ENCODE measurements at regions not wholly inside any gene's neighbourhood (a gene's known extent, or its start where the extent isn't known, plus 50 kb on each side); places are given as distances from the start of the nearest gene placed in this dataset.
"Not testable (repeated sequence)": the region's sequence is repeated elsewhere in the genome, so short reads cannot be mapped to it uniquely, and the experiment has no call there.

DNA sequence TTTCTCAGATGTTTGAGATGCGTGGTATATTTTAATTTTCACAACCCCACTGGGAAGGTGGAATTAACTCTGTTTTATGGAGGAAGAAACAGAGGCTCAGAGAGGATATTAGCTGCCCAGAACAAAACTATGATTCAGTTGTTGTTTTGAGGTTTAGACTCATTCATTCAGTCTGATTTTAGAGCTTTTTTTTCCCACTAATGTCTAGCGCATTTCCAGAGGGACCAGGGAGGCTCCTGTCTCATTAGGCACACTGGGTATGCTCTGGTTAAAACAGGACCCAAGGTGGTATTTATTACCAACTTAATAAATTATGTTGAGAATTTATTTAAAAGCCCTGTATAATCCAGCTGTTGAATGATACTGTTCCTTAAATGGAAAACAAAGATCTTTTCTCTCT is 272.0 kb upstream of the RGMA start:
- DNase-seq (ENCODE audit: low read depth) = no peak

DNA sequence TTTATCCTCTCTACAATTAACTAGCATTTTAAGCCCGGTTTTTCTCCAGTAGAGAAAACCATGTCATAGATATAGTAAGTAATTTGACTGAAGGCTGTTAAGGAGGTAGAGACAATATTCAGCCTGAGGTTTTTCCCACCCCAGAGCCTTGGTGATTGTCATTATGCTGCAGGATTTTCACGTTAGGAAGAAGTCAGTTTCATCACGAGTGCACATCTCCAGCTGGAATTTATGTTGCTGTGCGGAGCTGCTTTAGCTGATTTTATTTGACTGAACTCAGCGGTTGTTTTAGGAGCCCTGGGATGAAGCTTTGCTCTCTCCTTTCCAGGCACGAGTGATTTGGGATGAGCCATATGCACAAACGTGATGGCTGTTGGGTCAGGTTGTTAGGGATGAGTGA is 271.3 kb upstream of the RGMA start:
- no peak for DNase-seq (ENCODE audit: low read depth)

DNA sequence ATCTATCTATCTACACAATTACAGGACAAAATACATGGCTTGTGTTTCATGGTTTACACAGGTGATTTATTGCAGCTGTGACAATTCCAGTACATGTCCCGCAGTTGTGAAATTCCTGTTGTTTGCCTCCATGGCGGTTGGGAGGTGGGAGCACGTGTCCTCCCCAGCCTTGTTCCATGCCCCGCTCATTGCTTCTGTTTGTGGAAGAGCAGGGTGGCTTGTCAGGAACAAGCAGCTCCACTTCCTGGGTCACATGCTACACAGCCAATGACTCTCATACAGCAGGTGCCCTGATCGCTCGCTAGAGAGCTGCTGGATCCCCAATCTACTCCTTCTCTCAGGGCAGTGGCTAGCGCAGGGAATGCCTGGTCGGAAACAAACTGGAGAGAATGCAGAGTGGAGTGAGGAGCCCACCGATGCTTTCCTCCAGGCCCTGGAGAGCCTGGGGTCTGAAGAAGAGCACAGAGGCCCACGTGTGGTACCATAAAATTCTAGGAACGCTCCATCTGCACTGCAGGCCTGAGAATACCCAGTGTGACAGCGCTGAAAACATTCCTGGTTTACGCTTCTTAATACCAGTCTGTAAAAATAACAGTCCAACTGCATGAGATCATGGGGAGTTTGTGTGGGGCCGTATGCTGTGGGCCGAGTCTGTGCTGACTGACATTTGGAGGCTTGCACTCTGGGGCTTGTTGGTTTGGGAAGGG is 270.6 kb upstream of the RGMA start:
- DNase-seq (ENCODE audit: low read depth) = no peak

DNA sequence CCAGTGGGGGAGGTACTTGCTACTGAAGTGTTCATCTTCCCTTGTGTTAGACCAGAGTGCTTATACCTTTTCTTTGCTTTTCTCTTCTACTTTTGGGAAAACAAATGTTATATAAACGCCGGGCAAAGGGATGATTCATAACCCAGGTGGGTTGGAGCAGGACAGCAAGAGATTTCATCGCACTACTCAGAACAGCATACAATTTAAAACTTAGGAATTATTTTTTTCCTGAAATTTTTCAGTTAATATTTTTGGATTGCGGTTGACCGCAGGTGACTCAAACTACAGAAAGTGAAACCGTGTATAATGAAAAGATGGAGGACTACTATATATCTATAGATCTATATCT is 270.0 kb upstream of the RGMA start:
- DNase-seq (ENCODE audit: low read depth) = no peak

DNA sequence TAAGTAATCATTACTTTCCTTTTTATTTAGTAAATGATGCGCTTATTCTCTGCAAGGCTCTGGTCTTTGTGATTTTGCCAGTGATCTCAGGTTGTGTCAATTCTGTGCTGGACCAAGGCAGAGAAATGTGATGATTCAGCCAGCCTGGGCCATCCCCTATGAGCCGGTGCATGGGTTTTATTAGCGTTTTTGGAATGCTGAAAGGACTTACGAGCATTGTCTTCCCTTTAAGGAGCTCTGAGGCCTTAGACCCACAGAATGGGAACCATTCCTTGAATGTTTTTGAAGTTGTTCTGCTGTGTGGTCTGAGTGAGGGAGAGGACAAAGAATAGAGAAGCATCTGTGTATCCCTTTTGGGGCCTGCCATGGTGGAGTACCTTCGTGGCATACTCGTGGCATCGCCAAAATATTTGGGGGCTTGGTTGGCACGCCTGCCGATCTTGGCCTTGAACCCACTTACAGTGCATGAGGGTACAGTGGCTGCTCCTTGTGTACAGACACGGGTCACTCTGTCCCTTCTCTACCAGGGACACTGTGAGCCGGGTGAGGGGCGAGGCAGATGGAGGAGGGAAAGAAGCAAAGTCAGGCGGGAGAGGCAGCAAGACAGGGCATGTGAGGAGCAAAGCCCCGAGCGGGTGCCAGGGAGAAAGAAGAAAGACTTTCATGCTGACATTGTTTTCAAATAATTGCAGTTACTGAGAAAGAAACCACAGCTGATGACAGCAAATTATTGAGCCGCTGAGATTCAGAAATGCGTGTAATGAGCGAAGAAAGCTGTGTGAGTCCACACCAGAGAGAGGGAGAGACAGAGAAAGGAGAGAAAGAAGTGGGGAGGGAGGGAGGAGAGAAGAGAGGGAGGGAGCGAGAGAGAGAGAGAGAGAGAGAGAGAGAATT is 269.4 kb upstream of the RGMA start:
- no peak for DNase-seq (ENCODE audit: low read depth)

DNA sequence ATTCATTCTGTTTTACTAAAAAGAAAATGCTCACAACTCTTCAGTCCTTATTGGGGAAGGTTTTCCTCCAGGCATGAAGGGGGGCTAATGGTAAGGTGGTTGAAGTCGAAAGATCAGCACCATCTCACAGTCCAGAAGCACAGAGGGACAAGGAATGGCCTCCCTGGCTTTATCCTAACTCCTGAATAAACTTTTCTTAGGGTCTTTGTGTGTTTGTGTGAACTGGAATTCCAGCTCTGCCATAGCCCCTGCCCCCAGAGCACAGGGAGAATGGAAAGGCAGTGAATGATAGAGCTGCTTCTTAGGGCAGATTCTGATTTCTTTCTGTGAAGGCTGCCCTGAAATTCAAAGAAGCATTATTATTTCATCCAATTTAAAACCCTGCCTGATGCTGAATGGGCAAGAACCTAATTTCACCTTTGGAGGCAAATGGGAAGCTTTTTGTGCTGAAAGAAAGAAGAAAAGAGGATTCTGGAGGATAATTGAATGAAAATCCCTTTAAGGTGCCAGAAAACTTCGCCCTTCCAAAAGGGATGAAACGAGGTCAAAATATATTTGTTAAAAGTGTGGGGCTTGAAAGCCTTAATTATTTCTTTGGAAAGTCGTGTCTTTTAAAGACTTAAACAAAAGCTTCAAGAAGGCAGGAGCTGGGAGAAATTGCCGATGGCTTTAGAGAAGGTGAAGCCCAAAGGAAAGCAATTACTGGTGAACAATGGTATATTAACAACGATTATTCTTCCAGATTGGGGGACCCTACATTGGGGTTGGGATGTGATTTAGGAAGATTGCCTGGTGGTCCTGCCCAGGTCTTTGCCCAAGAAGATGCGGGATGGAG is 259.9 kb upstream of the RGMA start:
- DNase-seq (ENCODE audit: low read depth) = no peak

DNA sequence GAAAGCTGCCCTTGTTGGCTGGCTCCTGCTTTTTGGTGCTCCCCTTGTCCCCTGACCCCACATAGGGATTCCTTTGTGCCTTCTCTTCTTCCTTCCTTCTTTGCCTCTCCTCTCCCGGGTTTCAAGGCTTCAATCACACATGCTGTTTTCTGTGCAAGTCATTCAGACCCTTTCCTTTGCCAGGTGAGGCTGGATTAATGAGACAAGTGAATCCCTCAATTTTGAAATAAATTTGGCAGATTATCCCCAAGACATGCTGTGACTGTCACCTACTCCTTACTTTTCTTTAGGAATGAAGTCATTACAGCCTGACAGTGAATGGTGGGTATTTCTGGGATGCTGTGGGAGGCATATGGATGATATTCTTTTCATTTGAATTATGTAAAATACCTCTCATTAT is 259.0 kb upstream of the RGMA start:
- DNase-seq (ENCODE audit: low read depth) = no peak

DNA sequence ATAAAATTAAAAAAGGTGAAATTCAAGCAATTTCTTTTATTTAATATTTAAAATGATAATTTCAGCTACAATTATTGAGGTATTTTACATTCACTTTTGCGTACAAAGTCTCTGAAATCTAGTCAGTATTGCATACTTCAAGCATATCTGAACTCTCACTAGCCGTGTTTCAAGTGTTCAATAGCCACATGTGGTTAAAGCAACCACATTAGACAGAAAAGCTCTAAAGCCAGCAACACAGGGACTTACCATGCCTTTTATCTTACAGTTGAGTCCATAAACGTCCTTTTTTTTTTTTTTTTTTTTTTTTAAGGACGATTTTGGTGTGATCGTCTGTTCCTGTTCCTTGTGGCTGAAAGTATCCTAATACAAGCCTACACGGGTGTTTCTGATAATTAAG is 257.0 kb upstream of the RGMA start:
- DNase-seq (ENCODE audit: low read depth) = no peak

DNA sequence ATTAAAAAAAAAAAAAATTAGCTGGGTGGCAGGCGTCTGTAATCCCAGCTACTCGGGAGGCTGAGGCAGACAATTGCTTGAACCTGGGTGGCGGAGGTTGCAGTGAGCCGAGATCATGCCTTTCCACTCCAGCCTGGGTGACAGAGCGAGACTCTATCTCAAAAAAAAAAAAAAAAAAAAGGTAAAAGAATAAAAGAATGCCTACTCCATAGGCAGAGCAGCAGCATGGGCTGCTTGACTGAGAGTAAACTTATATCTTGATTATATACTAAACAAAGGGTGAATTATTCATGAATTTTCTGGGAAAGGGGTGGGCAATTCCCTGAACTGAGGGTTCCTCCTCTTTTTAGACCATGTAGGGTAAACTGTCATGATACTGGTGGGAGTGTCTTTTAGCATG is 254.4 kb upstream of the RGMA start:
- DNase-seq (ENCODE audit: low read depth) = not testable (repeated sequence)

DNA sequence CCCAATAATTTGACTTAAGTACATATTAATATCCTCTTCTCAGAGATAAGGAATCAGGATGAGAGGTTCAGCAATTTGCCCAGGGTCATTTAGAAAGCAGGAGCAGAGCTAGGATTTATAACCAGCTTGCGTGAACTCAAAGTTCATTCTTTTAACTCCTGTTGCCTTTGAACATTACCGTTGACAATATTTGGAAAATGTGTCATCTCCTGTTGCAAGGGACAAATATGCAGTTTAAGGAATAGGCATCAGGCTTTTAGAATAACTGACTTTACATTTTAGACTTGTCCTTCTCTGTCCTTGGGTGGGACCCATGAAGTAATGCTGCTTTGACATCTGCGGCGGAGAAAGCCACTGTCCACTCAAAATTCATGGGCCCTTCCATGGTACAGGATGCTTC is 252.2 kb upstream of the RGMA start:
- DNase-seq (ENCODE audit: low read depth) = no peak

DNA sequence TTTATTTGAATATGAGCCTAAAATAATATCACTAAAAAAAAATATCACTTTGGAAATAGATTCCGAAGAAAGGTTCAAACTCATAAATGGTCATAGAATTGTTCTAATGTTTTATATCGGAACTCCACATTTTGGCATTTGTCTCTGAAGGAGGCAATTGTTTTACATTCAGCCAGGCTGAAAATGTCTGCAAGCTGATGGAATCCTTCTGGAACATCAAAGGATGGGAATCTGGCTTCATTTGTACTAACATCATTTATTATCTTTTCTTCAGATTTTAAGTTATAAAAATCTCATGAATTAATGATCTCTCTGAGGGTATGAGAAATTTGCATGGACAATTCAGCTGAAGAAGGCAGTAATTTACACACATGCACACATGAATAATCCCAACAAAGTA is 251.4 kb upstream of the RGMA start:
- DNase-seq (ENCODE audit: low read depth) = no peak

DNA sequence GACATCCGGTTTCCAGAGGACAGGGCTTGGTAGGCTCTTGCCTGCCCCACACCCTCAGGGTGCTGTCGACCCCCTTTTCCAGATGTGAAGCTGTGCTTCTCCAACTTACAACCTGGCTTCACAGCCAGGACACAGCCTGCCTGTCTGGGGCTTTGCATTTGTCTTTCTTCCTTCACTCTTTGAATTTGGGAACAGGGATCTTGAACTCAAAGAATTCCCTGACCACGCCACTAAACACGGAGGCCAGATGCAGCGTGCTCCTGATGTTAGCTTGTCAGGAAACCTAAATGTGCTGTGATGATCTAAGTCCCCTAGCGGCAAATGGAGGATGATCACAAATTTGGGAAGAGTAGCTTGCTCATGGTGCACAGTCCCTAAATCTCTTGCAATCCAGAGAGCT is 244.8 kb upstream of the RGMA start:
- DNase-seq (ENCODE audit: low read depth) = no peak

DNA sequence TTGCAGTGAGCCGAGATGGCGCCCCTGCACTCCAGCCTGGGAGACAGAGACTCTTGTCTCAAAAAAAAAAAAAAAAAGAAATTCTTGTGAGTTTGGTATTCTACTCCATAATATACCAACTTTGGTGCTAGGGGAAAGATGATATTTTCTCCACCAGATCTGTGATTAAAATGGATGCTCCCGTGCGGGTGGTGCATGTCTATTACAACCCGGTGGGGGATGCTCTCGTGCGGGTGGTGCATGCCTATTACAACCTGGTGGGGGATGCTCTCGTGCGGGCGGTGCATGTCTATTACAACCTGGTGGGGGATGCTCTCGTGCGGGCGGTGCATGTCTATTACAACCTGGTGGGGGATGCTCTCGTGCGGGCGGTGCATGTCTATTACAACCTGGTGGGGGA is 244.1 kb upstream of the RGMA start:
- DNase-seq (ENCODE audit: low read depth) = not testable (repeated sequence)

DNA sequence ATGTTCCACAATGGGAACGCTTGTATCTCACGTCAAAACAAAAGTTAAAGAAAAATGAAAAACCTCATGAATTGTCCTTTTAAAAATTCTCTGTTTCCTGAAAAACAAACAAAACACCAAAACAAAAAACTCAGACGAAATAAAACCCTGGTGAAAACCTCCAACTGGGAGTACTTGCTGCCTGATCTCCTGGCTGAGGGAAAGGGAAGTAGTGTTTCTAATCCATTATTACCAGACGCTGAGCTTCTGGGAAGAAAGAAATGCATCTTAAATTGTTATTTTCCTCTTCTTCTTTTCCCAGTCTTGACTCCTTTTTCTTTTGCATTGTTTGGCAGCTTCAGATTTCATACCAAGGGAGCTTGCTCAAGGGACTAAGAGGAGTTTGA is 243.2 kb upstream of the RGMA start:
- DNase-seq (ENCODE audit: low read depth) = no peak

DNA sequence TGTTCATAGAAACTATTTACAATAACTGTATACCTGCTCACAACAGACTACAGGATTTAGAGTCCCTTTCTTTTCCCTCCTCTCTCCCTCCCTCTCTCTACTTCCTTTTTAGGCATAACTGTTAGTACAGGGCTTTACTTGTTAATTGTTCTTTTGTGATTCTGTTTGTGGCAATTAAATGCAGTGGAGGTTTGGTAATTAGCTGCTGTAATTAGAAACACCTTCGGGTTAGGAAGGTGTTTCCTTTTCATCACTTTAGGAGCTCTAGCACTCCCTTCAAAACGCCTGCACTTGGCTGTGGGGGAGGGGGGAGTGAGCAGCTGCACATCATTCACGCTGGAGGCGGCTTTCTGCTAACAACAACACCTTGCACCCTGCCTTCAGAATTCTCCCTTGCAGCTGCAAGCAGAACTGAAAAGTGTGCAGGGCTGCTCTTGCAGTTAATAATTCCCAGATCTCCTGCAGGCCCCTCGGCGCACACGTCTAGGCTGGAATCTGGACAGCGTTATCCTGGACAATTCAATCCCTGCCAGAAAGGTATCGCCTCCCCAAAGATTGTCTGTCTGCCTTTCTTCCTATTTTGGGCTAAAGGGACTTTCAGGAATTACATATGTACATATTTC is 242.6 kb upstream of the RGMA start:
- DNase-seq (ENCODE audit: low read depth) = no peak

DNA sequence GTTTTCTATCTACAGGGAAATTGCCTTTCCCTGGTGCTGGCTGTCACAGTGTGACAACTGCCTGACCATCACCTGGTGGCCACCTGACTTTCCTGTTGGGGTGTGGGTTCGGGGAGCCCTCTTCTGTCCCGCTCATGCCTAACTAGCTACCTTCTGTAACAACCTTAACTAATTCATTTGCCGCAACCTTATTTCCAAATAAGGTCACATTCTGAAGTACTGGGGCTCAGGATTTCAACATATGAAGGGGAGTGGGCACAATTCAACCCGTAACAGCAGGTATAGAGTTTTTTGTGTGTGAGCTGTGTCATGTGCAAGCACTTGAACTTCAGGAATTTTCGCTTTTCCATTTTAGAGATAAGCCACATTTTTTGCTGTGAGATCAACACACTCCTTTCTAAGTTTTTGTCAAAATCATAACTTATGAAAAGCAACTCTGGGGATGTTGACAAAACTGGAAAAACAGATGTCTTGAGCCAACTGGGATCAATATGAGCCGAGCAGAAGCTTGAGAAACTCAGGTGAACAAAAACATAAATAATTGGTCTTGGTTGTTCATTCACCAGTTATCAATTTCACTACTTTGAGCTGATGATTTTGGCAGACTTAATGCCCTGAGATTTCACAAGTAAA is 242.0 kb upstream of the RGMA start:
- no peak for DNase-seq (ENCODE audit: low read depth)

DNA sequence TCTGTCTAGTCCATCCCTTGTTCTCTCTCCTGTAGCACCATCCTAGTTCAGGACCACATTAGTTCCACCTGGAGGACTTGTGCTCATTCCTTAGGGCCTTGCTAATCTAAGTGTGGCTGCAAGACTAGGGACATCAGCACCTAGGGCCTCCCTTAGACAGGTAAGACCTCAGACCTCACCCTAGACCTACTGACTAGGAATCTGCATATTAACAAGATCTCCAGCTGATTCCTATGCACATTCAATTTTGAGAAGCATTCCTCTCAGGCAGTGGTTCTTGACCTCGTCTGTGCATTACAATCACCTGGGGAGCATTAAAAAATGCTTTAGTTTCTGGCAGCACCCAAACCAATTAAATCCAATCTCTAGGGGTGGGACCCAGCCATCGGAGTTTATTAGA is 238.4 kb upstream of the RGMA start:
- no peak for DNase-seq (ENCODE audit: low read depth)

DNA sequence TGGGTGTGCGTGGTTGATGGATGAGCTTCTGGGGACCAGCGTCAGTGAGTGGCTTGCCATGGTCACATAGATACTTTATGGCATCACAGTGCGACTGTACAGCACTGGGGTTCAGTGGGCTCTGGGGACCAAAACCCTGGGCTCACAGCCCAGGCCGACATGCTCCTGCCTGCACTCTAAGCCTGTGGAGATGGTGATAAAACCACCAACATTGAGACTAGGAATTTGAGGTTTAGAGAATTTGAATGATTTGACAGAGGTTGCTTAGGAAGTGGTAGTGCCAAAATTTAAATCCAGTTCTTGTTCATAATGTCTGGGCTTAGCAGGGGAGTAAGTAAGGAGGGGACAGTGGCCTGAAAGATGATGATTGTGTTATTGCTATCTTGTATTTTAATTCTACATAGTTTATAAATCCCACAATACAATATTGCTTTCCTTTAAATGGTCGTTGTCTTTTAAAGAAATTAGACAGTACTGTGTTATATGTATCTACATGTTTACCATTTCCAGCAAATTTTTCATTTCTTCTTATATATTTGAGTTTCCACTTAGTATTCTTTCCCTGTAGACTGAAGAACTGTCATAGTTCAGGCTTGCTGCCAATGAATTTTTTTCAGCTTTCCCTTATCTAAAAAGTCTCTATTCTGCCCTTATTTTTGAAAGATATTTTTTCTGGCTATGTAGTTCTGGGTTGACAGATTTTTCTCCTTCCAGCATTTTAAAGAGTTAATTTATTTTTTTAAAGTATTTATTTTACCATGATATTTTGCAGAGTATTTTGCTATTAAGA is 235.4 kb upstream of the RGMA start:
- no peak for DNase-seq (ENCODE audit: low read depth)

DNA sequence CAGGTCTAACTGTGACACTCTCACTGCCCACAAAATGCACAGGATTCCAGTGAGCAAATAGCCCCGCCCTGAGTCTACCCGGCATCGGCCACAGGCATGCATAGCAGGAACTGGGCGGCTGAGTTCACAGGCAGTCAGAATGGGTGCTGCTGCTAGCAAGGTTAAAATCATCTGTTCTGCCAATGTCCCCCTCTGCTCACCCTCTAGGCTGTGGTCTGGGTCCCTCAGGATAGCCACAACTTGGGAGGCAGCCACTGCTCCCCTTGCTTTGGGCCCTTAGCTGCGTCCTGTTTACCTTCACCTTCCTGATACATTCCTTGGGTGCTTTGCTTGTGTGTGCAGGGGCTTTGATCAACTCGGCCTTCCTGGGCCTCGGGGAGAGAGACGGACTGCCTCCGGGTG is 232.9 kb upstream of the RGMA start:
- DNase-seq (ENCODE audit: low read depth) = no peak

DNA sequence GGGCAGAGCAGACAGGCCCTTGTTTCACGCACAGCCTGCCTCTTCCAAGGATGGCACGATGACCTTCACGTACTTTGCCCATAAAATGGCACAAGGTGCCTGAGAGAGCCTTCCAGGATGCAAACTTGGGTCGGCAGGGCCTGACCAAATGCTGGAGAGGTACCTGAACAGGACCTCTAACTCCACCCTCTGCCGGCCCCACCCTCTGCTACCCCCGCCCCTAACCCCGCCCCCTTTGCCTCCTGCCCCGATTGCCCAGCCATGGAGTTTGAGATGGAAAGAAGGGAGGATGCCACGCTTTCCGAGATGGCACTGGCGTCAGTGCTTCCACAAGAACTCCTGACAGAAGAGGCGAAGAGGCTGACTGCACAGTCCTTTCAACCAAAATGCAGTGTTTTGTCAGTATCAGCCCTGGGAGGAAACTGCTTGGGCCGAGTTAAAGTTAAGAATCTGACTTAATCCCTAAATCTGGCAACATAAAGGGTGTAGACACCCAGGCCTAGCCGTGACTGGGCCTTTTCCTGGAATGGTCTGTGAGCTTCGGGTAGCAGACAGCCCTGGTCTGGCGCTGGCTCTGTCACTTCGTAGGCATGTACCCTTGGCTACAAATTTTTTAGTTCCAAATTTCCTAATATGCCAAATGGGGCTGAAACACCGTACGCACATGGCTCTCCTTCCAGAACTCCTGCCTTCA is 230.3 kb upstream of the RGMA start:
- no peak for DNase-seq (ENCODE audit: low read depth)

DNA sequence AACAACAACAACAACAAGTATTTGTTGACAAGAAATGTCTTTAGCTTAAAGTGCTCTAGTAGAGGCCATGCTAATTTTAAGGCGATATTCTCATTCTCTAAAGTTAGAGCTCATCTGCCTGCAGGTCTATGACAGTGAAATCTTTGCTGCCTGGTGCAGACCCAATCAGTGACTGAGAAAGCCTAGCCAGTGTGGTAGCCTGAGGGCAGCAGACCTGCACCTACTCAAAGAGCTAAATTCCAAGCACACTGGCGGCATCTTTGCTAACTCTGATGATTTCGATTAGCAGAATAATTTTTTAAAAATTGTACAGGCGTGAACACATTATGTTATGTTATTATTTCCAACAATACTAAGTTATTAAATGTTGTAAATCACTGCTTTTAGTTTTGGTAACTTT is 228.8 kb upstream of the RGMA start:
- DNase-seq (ENCODE audit: low read depth) = no peak

Data from GM04504 (cell line).